PC-9 (cell line): ENCODE measurements at regions not wholly inside any gene's neighbourhood (a gene's known extent, or its start where the extent isn't known, plus 50 kb on each side); places are given as distances from the start of the nearest gene placed in this dataset.

ENCODE experiments used
- EZH2 ChIP-seq: fragments of 200-600 bp; sonication (generic); IDR thresholded peaks from 2 replicates; pipeline ENCODE4 v1.8.0; 2017; ENCODE audit warnings: antibody characterized with exemption, low read depth
- TF ChIP-seq, protein P1 (sequence below): fragments of 200-600 bp; sonication (generic); conservative IDR thresholded peaks from 2 replicates; pipeline ENCODE4 v1.6.1; 2017; ENCODE audit warnings: mixed run types, antibody characterized with exemption, mild to moderate bottlenecking, moderate library complexity

DNA sequence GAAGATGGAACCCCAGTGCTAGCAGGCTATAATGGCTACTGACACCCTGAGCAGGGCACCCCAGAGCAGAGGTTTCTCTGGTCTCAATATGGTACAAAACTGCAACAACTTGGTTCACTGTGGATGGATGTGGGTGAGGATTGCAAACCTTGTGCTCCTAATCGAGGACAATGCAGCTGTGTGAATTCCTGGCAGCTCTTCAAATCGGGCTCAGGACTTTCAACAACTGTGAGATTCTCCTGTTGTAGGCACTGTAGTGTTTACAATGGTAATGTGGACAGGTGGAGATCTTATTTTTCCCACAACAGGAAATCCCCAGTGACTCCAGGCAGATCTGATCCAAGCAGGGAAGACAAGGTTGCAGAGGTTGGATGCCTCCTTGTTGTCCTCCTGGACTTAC is 101.5 kb downstream of the RCHY1 start:
- TF ChIP-seq, protein P1, sequence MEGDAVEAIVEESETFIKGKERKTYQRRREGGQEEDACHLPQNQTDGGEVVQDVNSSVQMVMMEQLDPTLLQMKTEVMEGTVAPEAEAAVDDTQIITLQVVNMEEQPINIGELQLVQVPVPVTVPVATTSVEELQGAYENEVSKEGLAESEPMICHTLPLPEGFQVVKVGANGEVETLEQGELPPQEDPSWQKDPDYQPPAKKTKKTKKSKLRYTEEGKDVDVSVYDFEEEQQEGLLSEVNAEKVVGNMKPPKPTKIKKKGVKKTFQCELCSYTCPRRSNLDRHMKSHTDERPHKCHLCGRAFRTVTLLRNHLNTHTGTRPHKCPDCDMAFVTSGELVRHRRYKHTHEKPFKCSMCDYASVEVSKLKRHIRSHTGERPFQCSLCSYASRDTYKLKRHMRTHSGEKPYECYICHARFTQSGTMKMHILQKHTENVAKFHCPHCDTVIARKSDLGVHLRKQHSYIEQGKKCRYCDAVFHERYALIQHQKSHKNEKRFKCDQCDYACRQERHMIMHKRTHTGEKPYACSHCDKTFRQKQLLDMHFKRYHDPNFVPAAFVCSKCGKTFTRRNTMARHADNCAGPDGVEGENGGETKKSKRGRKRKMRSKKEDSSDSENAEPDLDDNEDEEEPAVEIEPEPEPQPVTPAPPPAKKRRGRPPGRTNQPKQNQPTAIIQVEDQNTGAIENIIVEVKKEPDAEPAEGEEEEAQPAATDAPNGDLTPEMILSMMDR: no peak
- TF ChIP-seq EZH2: no peak
